ENCODE measurements at regions not wholly inside any gene's neighbourhood (a gene's known extent, or its start where the extent isn't known, plus 50 kb on each side); places are given as distances from the start of the nearest gene placed in this dataset.

GRCh38 chr17:34098699-34099098 lies 156.4 kb upstream of the CCL2 start:
- WGBS, 3 donors: 67 to 77% (median 70%) methylated on average over 5 of the region's 5 CpGs
- H3K4me1 ChIP-seq (ENCODE audit: insufficient read depth): no peaks in the 10 kb centered on the region
- no peak overlapping the region for H3K27ac ChIP-seq
- H3K27me3 ChIP-seq: no peaks in the 10 kb centered on the region
- TF ChIP-seq POLR2A (IDR thresholded peaks at IDR 0.05) (no peak), EP300 (IDR thresholded peaks at IDR 0.05) (no peak), CTCF (IDR thresholded peaks at IDR 0.05) (no peak)
- no peak overlapping the region for H3K4me3 ChIP-seq
- no peaks in the 10 kb centered on the region for H3K36me3 ChIP-seq
- intact Hi-C loops (cut with DNase I): no loop called here
- no peak for DNase-seq
- H3K9me3 ChIP-seq: no peaks in the 10 kb centered on the region

GRCh38 chr17:34099859-34100515 lies 155.1 kb upstream of the CCL2 start:
- Histone ChIP-seq H3K4me3 (no peak overlapping the region), H3K9me3 (no peaks in the 10 kb centered on the region), H3K4me1 (ENCODE audit: insufficient read depth) (no peaks in the 10 kb centered on the region), H3K27me3 (no peaks in the 10 kb centered on the region), H3K36me3 (no peaks in the 10 kb centered on the region), H3K27ac (no peak overlapping the region)
- 67 to 78% (median 67%) methylated on average over 8 of the region's 8 CpGs for WGBS, 3 donors
- DNase-seq: no peak
- TF ChIP-seq POLR2A (IDR thresholded peaks at IDR 0.05) (no peak), EP300 (IDR thresholded peaks at IDR 0.05) (no peak), CTCF (IDR thresholded peaks at IDR 0.05) (no peak)
- intact Hi-C loops (cut with DNase I): no loop called here

GRCh38 chr17:34107019-34107418 lies 148.1 kb upstream of the CCL2 start:
- Histone ChIP-seq H3K27ac (no peak overlapping the region), H3K27me3 (no peaks in the 10 kb centered on the region), H3K9me3 (no peaks in the 10 kb centered on the region), H3K4me1 (ENCODE audit: insufficient read depth) (no peaks in the 10 kb centered on the region), H3K36me3 (no peaks in the 10 kb centered on the region), H3K4me3 (no peak overlapping the region)
- WGBS, 3 donors: 81 to 88% (median 88%) methylated on average over 2 of the region's 2 CpGs
- intact Hi-C loops (cut with DNase I): no loop called here
- no peak for TF ChIP-seq EP300 (IDR thresholded peaks at IDR 0.05)
- TF ChIP-seq CTCF (IDR thresholded peaks at IDR 0.05): no peak
- TF ChIP-seq POLR2A (IDR thresholded peaks at IDR 0.05): no peak
- DNase-seq: no peak

GRCh38 chr17:34110315-34110714 lies 144.8 kb upstream of the CCL2 start:
- Histone ChIP-seq H3K27ac (no peak overlapping the region), H3K27me3 (no peaks in the 10 kb centered on the region), H3K4me3 (no peak overlapping the region), H3K4me1 (ENCODE audit: insufficient read depth) (no peaks in the 10 kb centered on the region), H3K9me3 (no peaks in the 10 kb centered on the region), H3K36me3 (no peaks in the 10 kb centered on the region)
- 45 to 53% (median 46%) methylated on average over 6 of the region's 6 CpGs for WGBS, 3 donors
- DNase-seq: no peak
- TF ChIP-seq CTCF (IDR thresholded peaks at IDR 0.05) (no peak), EP300 (IDR thresholded peaks at IDR 0.05) (no peak), POLR2A (IDR thresholded peaks at IDR 0.05) (no peak)
- intact Hi-C loops (cut with DNase I): loop anchor here in 1 of 4 donors (5.0 kb wide), 1 partner anchor 52 kb away; no protein-coding TSS in a partner anchor
